LNCAP (cell line): ENCODE measurements at regions not wholly inside any gene's neighbourhood (a gene's known extent, or its start where the extent isn't known, plus 50 kb on each side); places are given as distances from the start of the nearest gene placed in this dataset.

Experiments
- CTCF ChIP-seq: fragments of 450-650 bp; IDR thresholded peaks from 2 replicates; pipeline ENCODE4 v1.5.1; 2017; ENCODE audit warnings: mild to moderate bottlenecking

GRCh38 chr15:36527235-36528162, 51.9 kb upstream of the CDIN1 start:
- TF ChIP-seq CTCF = no peak

DNA sequence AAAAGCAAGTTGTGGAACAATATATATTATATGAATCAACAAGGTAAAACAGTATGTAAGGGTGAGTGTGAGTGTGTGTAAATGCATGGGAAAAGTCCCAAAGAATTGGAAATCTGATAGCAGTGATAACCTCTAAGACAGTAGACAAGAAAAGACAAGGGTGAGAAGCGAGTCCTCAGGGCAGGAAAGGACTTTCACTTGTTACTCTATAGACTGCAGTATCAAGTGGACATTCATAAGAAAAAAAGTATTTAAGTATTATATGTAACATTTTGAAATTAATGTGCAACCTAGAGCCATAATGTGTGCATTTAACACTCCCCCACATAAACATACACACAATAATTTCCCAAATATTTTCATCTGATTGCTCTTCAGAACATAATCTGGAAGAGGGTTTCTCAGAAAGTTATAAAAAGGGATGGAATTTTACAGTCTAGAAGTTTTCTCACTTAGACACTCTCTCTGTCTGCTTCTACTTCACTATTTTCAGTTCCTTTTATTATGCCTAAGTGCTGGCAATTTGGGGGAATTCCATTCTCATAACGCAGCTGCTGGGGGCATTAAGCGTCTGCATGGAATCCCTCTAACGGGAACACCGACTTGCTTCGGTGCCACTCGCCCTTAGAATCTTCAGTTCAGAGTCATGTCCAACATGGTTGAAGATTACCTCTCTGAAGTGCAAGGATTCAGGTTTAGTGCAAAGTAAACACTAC, 50.0 kb upstream of the CDIN1 start:
- TF ChIP-seq CTCF = no peak
